Ishikawa (cell line): ENCODE measurements at regions not wholly inside any gene's neighbourhood (a gene's known extent, or its start where the extent isn't known, plus 50 kb on each side); places are given as distances from the start of the nearest gene placed in this dataset.

Experiments
- CEBPB ChIP-seq: IDR thresholded peaks from 2 replicates; pipeline ENCODE4 v1.6.1; 2012
- CREB1 ChIP-seq: IDR thresholded peaks from 2 replicates; pipeline ENCODE4 v1.6.1; 2012; ENCODE audit warnings: low read depth
- EGR1 ChIP-seq: IDR thresholded peaks from 2 replicates; pipeline ENCODE4 v1.6.1; 2012
- EP300 ChIP-seq: IDR thresholded peaks from 2 replicates; pipeline ENCODE4 v1.6.1; 2012; ENCODE audit warnings: borderline replicate concordance
- FOXM1 ChIP-seq: IDR thresholded peaks from 2 replicates; pipeline ENCODE4 v1.6.1; 2012; ENCODE audit warnings: low read depth, borderline replicate concordance
- MAX ChIP-seq: IDR thresholded peaks from 2 replicates; pipeline ENCODE4 v1.6.1; 2012
- NFIC ChIP-seq: IDR thresholded peaks from 2 replicates; pipeline ENCODE4 v1.6.1; 2012
- RAD21 ChIP-seq: IDR thresholded peaks from 2 replicates; pipeline ENCODE4 v1.6.1; 2012; ENCODE audit warnings: low read depth
- TAF1 ChIP-seq: IDR thresholded peaks from 2 replicates; pipeline ENCODE4 v1.6.1; 2012; ENCODE audit warnings: low read depth, mild to moderate bottlenecking
- TCF12 ChIP-seq: IDR thresholded peaks from 2 replicates; pipeline ENCODE4 v1.6.1; 2012; ENCODE audit warnings: low read depth
- TEAD4 ChIP-seq: IDR thresholded peaks from 2 replicates; pipeline ENCODE4 v1.6.1; 2012
- USF1 ChIP-seq: IDR thresholded peaks from 2 replicates; pipeline ENCODE4 v1.6.1; 2012
- YY1 ChIP-seq: IDR thresholded peaks from 2 replicates; pipeline ENCODE4 v1.6.1; 2012; ENCODE audit warnings: low read depth
- ZBTB7A ChIP-seq: IDR thresholded peaks from 2 replicates; pipeline ENCODE4 v1.6.1; 2012; ENCODE audit warnings: low read depth
- TF ChIP-seq, protein P1 (sequence below): IDR thresholded peaks from 2 replicates; pipeline ENCODE4 v1.6.1; 2012; ENCODE audit warnings: low read depth, mild to moderate bottlenecking

GRCh38 chr4:127555106-127555505, 77.7 kb upstream of the INTU start:
- no peak for TF ChIP-seq YY1
- no peak for TF ChIP-seq CREB1
- TF ChIP-seq RAD21: no peak
- TF ChIP-seq NFIC: no peak
- no peak for TF ChIP-seq EGR1
- TF ChIP-seq FOXM1: no peak
- no peak for TF ChIP-seq USF1
- TF ChIP-seq, protein P1, sequence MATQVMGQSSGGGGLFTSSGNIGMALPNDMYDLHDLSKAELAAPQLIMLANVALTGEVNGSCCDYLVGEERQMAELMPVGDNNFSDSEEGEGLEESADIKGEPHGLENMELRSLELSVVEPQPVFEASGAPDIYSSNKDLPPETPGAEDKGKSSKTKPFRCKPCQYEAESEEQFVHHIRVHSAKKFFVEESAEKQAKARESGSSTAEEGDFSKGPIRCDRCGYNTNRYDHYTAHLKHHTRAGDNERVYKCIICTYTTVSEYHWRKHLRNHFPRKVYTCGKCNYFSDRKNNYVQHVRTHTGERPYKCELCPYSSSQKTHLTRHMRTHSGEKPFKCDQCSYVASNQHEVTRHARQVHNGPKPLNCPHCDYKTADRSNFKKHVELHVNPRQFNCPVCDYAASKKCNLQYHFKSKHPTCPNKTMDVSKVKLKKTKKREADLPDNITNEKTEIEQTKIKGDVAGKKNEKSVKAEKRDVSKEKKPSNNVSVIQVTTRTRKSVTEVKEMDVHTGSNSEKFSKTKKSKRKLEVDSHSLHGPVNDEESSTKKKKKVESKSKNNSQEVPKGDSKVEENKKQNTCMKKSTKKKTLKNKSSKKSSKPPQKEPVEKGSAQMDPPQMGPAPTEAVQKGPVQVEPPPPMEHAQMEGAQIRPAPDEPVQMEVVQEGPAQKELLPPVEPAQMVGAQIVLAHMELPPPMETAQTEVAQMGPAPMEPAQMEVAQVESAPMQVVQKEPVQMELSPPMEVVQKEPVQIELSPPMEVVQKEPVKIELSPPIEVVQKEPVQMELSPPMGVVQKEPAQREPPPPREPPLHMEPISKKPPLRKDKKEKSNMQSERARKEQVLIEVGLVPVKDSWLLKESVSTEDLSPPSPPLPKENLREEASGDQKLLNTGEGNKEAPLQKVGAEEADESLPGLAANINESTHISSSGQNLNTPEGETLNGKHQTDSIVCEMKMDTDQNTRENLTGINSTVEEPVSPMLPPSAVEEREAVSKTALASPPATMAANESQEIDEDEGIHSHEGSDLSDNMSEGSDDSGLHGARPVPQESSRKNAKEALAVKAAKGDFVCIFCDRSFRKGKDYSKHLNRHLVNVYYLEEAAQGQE: no peak
- no peak for TF ChIP-seq TCF12

GRCh38 chr4:127558088-127558487, 74.7 kb upstream of the INTU start:
- TF ChIP-seq, protein P1: no peak
- TF ChIP-seq TAF1 (no peak), TCF12 (no peak), NFIC (no peak), USF1 (no peak), CEBPB (no peak)

- no peak for TF ChIP-seq EP300
- no peak for TF ChIP-seq TAF1
- no peak for TF ChIP-seq TEAD4
- TF ChIP-seq EGR1: no peak
- no peak for TF ChIP-seq YY1
- no peak for TF ChIP-seq MAX
- TF ChIP-seq CREB1: no peak
- TF ChIP-seq ZBTB7A: no peak
- TF ChIP-seq NFIC: no peak
- TF ChIP-seq TCF12: no peak
- TF ChIP-seq, protein P1: no peak
Observed at GRCh38 chr4:127558489-127559407, 74.0 kb upstream of the INTU start.

DNA sequence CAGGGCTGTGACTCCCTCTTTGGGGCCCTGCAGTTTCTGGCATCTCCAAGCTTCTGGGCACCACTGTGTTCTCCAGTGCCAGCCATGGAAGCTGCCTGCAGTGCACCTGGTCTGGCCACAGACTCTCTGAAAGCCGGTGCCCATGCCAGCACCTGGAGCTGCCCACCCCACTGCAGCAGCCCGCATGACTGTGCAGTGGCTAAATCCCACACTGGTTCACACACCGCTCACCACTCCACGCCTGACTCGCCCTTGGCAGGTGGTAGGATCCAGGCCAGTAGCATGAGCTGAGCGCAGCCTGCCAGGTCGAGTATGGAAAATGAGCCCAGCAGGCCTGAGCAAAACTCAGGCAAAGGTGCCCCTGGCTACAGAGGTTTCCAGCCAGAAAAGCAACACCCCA, 72.8 kb upstream of the INTU start:
- TF ChIP-seq EGR1 (no peak), YY1 (no peak), TCF12 (no peak), CREB1 (no peak), FOXM1 (no peak), RAD21 (no peak), CEBPB (no peak), EP300 (no peak), TAF1 (no peak), TEAD4 (no peak)
- TF ChIP-seq, protein P1: no peak
